GM20000 (cell line): ENCODE measurements at regions not wholly inside any gene's neighbourhood (a gene's known extent, or its start where the extent isn't known, plus 50 kb on each side); places are given as distances from the start of the nearest gene placed in this dataset.

Experiments used
- DNase-seq: peaks from one replicate; pipeline ENCODE4 v3.0.0; 2012; ENCODE audit warnings: low spot score
- CTCF ChIP-seq: IDR thresholded peaks from 2 replicates; pipeline ENCODE4 v1.5.1; 2012; ENCODE audit warnings: mild to moderate bottlenecking, control low read depth; ENCODE audit errors: extremely low read depth, missing control alignments

GRCh38 chr4:175947117-175947722 lies 118.4 kb upstream of the WDR17 start:
- peak; percentile 7 for DNase-seq

GRCh38 chr4:175951794-175952193 lies 113.8 kb upstream of the WDR17 start:
- TF ChIP-seq CTCF, result no peak
- DNase-seq, result no peak

More at GRCh38 chr4:175947117-175947722, 118.4 kb upstream of the WDR17 start:
- peak; percentile 20 for TF ChIP-seq CTCF

DNA sequence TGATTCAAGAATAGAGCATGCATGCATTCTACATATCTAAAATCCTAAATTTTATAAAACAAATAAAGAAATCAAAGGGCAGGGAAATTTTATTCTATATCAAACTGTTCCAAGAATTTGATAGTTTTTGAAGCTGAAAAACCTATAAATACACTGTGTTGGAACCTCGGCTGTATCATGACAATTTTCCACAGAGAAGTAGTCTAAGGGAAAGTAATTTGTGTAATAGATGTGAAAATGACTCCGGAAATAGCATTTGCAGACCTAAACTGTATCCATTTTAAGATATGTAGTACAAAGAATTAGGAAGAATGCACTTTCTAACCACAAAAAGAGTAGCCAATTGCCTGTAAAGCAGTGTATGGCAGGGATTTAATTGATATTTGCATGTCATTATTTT lies 112.5 kb upstream of the WDR17 start:
- TF ChIP-seq CTCF, result no peak
- DNase-seq, result no peak

DNA sequence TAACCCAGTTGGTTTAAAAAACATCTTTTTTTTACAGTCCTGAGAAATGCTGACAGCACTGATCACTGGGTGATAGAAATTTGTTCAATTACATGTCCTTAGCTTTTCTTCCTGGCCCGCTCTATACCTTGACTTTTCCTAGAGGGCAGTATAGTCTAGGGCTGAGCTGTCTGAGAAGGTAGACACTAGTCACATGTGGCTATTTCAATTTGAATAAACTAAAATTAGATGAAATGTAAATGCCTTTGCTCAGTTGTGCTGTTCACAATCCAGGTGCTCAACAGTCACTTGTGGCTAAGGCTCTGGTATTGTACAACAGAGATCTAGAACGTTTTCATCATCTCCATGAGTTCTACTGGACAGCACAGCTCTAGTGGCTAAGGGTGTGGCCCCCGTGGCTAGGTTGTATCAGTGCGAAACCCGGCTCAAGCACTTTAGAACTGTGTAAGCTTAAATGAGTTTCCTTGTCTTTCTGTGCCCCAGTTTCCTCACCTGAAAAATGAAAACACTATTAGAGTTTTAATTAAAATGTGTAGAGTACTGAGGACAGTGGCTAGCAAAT lies 111.6 kb upstream of the WDR17 start:
- TF ChIP-seq CTCF, result no peak
- DNase-seq, result peak; percentile 30

- no peak for TF ChIP-seq CTCF
- DNase-seq, result no peak
These were observed 111.0 kb upstream of the WDR17 start for GRCh38 chr4:175954685-175955084.

DNA sequence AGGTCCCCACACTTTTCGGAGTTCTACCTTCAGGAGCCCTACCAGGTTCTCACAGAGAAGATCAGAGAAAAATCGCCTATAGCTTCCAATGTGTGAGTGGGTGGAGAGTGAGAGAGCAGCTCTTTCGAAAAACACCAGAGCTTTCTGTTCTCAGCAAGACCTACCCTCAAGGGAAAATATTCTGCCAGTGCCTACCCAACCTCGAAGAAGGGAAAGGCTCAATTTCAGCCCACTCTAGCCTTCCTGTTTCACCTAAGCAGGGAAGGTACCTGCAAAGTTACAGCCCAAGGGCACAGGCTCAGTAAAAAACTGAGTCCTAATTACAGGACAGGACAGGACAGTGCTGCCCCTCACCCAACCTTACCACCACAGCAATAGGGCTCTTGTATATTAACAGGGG lies 104.0 kb upstream of the WDR17 start:
- no peak for TF ChIP-seq CTCF
- peak; percentile 3 for DNase-seq

DNA sequence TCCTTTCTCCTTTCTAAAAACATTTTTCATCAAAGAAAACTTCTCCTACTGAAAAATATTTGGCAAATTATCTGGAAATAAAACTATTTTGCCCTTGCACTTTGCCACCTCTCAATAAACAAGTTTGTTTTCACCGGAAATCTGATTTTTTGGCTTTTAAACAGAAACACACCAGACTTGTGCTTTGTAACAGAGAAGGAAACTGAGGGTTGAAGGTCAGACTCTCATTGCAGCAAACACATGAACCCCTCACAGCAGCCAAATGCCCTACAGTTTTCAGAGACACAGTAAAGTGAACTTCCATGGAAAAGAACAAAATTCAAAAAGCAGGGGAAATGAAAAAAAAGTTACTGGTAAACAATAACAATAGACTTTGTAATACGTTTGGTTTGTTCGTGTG lies 95.6 kb upstream of the WDR17 start:
- no peak for TF ChIP-seq CTCF
- DNase-seq, result no peak
